T-helper 2 cell treated with Interferon-gamma antibody and Interleukin-4, amounts not matched to agents 5 μg/mL and 100 μg/mL, for 36 hours (primary cell): ENCODE measurements at regions not wholly inside any gene's neighbourhood (a gene's known extent, or its start where the extent isn't known, plus 50 kb on each side); places are given as distances from the start of the nearest gene placed in this dataset.
"Not testable (repeated sequence)": the region's sequence is repeated elsewhere in the genome, so short reads cannot be mapped to it uniquely, and the experiment has no call there.

Experiments
- DNase-seq: peaks from one replicate; pipeline ENCODE4 v3.0.0; 2021; ENCODE audit warnings: low spot score
- H3K27ac Mint-ChIP-seq: one replicate; pipeline ENCODE4 v1.8.0; 2021; ENCODE audit warnings: mild to moderate bottlenecking, mixed read lengths
- H3K27me3 Mint-ChIP-seq: one replicate; pipeline ENCODE4 v1.8.0; 2021; ENCODE audit warnings: low read depth, mixed read lengths
- H3K36me3 Mint-ChIP-seq: one replicate; pipeline ENCODE4 v1.8.0; 2021; ENCODE audit warnings: low read depth, mixed read lengths
- H3K4me1 Mint-ChIP-seq: one replicate; pipeline ENCODE4 v1.8.0; 2021; ENCODE audit warnings: low read depth, mixed read lengths
- H3K4me3 Mint-ChIP-seq: one replicate; pipeline ENCODE4 v1.8.0; 2022; ENCODE audit warnings: mild to moderate bottlenecking, moderate library complexity, mixed read lengths
- H3K9me3 Mint-ChIP-seq: one replicate; pipeline ENCODE4 v1.8.0; 2021; ENCODE audit warnings: mixed read lengths

DNA sequence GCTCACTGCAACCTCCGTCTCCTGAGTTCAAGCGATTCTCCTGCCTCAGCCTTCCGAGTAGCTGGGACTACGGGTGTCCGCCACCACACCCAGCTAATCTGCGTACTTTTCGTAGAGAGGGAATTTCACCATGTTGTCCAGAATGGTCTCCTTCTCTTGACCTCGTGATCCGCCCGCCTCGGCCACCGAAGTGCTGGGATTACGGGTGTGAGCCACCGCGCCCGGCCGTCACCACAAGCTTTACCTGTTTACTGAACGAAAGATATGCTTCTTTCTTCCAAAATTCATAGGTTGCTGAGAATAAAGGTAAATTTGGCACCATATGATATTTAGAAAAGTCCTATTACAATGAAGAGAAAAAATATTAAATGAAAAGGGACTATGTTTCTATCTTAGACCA is 333.5 kb upstream of the EPHA6 start:
- Mint-ChIP-seq H3K4me1 (no peaks in the 10 kb centered on the region), H3K4me3 (no peak overlapping the region), H3K36me3 (no peaks in the 10 kb centered on the region), H3K9me3 (peaks cover 3% of the 10 kb centered on the region), H3K27ac (no peak overlapping the region), H3K27me3 (no peaks in the 10 kb centered on the region)
- DNase-seq = no peak

DNA sequence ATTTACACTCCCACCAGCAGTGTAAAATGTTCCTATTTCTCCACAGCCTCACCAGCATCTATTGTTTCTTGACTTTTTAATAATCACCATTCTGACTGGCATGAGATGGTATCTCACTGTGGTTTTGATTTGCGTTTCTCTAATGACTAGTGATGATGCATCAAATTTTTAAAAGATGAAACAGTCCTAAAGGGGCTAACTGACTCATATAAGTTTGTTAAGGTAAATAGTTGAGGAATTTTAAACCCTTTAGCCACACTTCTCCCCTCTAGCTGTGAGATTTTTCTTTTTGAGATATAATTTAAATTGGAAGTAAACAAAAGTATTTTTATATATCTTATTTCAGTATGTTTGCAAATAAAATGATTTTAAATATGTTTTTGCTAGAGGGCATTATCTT is 331.2 kb upstream of the EPHA6 start:
- not testable (repeated sequence) for DNase-seq, H3K36me3 Mint-ChIP-seq, H3K4me3 Mint-ChIP-seq, H3K27me3 Mint-ChIP-seq, H3K27ac Mint-ChIP-seq, H3K4me1 Mint-ChIP-seq
- H3K9me3 Mint-ChIP-seq = peaks cover 11% of the 10 kb centered on the region

DNA sequence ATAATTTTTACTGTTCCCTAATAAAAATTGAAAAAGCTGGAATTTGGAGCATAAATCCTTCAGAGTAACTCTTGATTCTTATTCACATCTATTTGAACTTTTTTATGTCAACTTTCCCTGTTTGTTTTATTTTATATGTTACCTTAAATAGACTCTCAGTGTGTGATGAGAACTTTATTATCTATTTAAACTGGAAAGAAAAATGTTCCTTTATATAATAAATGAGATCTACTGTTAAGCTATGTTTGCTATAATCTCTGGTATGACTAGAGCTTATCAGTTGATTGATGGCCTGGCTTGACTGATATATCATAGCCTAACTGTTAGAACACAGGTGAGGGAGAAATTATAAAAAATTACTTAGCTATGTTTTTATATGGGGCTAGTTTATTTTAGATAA is 330.6 kb upstream of the EPHA6 start:
- no peak for DNase-seq
- Mint-ChIP-seq H3K36me3 (no peaks in the 10 kb centered on the region), H3K4me1 (no peaks in the 10 kb centered on the region), H3K4me3 (no peak overlapping the region), H3K27ac (no peak overlapping the region), H3K27me3 (no peaks in the 10 kb centered on the region), H3K9me3 (peaks cover 17% of the 10 kb centered on the region)

DNA sequence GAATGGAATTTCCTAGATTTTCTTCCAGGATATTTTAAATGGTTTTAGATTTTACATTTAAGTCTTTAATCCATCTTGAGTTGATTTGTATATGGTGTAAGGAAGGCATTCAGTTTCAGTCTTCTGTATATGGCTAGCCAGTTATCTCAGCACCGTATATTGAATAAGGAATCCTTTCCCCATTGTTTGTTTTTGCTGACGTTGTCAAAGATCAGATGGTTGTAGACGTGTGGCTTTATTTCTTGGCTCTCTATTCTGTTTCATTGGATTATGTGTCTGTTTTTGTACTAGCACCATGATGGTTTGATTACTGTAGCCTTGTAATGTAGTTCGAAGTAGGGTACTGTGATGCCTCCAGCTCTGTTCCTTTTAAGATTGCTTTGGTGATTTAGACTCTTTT is 325.7 kb upstream of the EPHA6 start:
- H3K27me3 Mint-ChIP-seq = no peaks in the 10 kb centered on the region
- H3K36me3 Mint-ChIP-seq = no peaks in the 10 kb centered on the region
- no peak overlapping the region for H3K4me3 Mint-ChIP-seq
- peaks cover 34% of the 10 kb centered on the region for H3K9me3 Mint-ChIP-seq
- H3K27ac Mint-ChIP-seq = no peak overlapping the region
- no peak for DNase-seq
- H3K4me1 Mint-ChIP-seq = no peaks in the 10 kb centered on the region

DNA sequence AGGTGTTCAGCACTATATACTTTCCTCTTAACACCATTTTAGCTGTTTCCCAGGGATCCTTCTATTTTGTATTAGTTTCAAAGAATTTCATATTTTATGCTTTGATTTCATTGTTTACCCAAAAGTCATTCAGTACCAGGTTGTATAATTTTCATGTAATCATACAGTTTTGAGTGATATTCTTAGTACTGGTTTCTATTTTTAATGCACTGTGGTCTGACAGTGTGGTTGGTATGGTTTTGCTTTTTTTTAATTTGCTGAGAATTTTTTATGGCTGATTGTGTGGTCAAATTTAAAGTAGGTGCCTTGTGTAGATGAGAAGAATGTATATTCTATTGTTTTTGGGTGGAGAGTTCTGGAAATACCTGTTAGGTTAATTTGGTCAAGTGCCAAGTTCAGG is 323.4 kb upstream of the EPHA6 start:
- no peak overlapping the region for H3K4me3 Mint-ChIP-seq
- no peaks in the 10 kb centered on the region for H3K36me3 Mint-ChIP-seq
- H3K27ac Mint-ChIP-seq = no peak overlapping the region
- H3K27me3 Mint-ChIP-seq = no peaks in the 10 kb centered on the region
- no peaks in the 10 kb centered on the region for H3K4me1 Mint-ChIP-seq
- no peak for DNase-seq
- H3K9me3 Mint-ChIP-seq = peaks cover 40% of the 10 kb centered on the region

DNA sequence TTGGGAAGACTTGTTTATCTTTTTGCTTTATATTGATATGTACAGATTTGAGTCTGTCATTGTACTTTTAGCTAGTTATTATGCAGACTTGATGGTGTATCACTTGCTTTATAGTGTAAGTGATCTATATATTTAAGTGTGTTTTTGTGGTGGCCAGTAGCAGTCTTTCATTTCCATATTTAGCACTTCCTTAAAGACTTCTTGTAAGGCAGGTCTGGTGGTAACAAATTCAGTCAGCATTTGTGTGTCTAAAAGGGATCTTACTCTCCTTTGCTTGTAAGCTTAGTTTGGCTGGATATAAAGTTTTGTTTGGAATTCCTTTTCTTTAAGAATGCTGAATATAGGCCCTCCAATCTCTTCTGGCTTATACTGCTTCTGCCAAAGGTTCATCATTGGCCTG is 322.5 kb upstream of the EPHA6 start:
- no peaks in the 10 kb centered on the region for H3K27me3 Mint-ChIP-seq
- peaks cover 48% of the 10 kb centered on the region for H3K9me3 Mint-ChIP-seq
- H3K27ac Mint-ChIP-seq = no peak overlapping the region
- DNase-seq = no peak
- H3K4me3 Mint-ChIP-seq = no peak overlapping the region
- H3K4me1 Mint-ChIP-seq = no peaks in the 10 kb centered on the region
- H3K36me3 Mint-ChIP-seq = no peaks in the 10 kb centered on the region

DNA sequence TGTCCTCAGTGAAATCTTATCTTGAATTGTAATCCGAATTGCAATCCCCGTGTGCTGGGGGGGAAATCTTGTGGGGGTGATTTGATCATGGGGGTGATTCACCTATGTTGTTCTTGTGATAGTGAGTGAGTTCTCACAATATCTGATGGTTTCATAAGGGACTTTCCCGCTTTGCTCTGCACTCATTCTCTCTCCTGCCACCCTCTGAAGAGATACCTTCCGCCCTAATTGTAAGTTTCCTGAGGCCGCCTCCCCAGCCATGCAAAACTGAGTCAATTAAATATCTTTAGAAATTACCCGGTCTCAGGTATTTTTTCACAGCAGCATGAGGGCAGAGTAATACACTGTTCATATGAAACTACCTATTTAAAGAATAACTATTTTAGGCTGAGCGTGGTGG is 304.1 kb upstream of the EPHA6 start:
- H3K4me1 Mint-ChIP-seq = no peaks in the 10 kb centered on the region
- H3K9me3 Mint-ChIP-seq = peaks cover 4% of the 10 kb centered on the region
- no peak overlapping the region for H3K27ac Mint-ChIP-seq
- no peak for DNase-seq
- H3K4me3 Mint-ChIP-seq = no peak overlapping the region
- no peaks in the 10 kb centered on the region for H3K36me3 Mint-ChIP-seq
- H3K27me3 Mint-ChIP-seq = no peaks in the 10 kb centered on the region

DNA sequence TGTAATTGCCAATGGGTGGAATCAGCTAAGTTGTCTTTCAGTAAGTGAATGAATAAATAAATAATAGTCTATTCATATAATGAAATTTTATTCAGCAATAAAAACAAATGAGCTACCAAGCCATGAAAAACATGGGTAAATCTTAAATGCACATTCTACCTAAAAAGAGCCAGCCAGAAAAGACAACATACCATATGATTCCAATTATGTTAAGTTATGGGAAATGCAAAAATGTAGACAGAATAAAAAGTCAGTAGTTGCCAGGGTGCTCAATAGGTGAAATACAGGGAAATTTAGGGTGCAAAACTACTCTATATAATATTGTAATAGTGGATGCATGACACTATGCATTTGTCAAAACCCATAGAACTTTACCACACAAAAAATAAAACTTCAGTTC is 277.2 kb upstream of the EPHA6 start:
- Mint-ChIP-seq H3K4me3 (no peak overlapping the region), H3K27me3 (no peaks in the 10 kb centered on the region), H3K4me1 (no peaks in the 10 kb centered on the region), H3K9me3 (peaks cover 41% of the 10 kb centered on the region), H3K36me3 (no peaks in the 10 kb centered on the region), H3K27ac (no peak overlapping the region)
- DNase-seq = no peak

DNA sequence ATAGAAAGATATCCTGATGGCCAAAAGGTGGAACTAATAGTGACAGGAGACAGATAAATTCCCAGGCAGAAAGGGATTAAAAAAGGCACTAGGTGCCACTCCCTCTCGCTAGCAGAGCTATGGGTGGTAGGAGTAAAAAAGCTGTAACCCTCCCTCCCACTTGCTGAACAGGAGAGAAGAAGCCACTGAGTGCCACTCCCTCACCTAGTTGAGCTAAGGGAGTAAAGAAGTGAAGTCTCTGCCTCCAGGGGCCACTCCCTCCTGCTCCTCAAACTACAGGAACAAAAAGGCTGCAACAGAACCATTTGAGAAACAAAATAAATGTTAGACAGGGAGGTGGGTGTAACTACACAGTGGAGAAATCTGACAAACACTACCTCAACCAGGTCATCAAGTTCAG is 276.2 kb upstream of the EPHA6 start:
- Mint-ChIP-seq H3K9me3 (peaks cover 39% of the 10 kb centered on the region), H3K27me3 (no peaks in the 10 kb centered on the region), H3K36me3 (no peaks in the 10 kb centered on the region), H3K4me3 (no peak overlapping the region), H3K27ac (no peak overlapping the region), H3K4me1 (no peaks in the 10 kb centered on the region)
- DNase-seq = no peak

DNA sequence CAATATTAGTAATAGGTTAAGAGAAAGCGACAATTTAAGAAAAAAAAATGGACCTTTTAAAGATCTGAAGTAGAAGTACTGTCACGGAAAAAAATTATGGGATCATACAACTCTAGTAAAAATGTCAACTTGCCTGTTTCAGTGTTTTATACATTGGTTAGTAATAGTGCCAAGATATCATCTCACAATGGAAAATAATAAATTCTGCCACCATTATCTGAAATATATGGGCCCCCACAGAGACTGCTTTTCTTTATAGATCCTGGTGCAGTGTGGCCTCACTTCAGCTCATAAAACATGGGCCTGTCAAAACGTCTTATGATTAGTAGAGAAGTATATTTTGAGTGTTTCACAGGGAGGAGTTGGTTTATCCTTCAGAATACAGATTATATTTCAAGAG is 266.3 kb upstream of the EPHA6 start:
- no peak for DNase-seq
- H3K27me3 Mint-ChIP-seq = no peaks in the 10 kb centered on the region
- no peak overlapping the region for H3K27ac Mint-ChIP-seq
- no peaks in the 10 kb centered on the region for H3K4me1 Mint-ChIP-seq
- peaks cover 43% of the 10 kb centered on the region for H3K9me3 Mint-ChIP-seq
- no peaks in the 10 kb centered on the region for H3K36me3 Mint-ChIP-seq
- no peak overlapping the region for H3K4me3 Mint-ChIP-seq

DNA sequence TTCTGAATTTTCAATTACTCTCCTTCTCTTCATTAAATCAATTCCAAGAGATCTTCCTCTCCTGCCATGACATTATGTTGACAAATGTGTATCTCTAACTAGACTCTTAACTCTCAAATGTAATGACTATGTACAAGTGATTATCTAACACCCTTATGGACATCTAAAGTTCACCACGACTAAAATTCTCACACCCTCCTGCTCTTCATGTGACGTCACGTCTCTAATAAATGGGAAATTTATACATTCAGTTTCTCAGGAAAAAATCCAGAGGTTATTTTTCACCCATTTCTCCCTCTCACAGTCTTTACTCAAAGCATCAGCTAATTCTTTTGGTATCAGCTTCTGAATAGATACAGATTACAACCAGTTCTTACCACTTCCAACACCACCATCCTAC is 237.5 kb upstream of the EPHA6 start:
- Mint-ChIP-seq H3K4me3 (no peak overlapping the region), H3K4me1 (no peaks in the 10 kb centered on the region), H3K27ac (no peak overlapping the region), H3K27me3 (no peaks in the 10 kb centered on the region), H3K36me3 (no peaks in the 10 kb centered on the region), H3K9me3 (peaks cover 44% of the 10 kb centered on the region)
- DNase-seq = no peak

DNA sequence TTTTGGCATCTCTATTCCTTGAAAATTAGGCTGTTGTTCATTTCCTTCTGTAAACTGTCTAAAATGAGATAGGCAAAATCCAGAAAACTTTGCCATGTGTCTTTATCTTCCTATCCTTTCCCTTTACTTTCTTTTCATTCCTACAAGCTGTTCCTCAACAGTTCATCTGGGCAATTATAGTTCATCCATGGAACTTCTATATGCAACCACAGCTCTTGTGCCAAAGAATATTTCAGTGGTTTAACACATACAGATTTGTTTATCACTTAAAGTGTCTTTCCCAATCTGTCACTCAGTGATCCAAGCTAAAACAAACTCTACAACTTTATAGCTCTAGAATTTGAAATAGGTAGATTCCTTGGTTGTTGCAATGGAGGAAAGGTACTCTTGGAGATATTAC is 230.3 kb upstream of the EPHA6 start:
- Mint-ChIP-seq H3K27me3 (no peaks in the 10 kb centered on the region), H3K4me3 (no peak overlapping the region), H3K4me1 (no peaks in the 10 kb centered on the region), H3K9me3 (peaks cover 28% of the 10 kb centered on the region), H3K27ac (no peak overlapping the region), H3K36me3 (no peaks in the 10 kb centered on the region)
- DNase-seq = no peak

DNA sequence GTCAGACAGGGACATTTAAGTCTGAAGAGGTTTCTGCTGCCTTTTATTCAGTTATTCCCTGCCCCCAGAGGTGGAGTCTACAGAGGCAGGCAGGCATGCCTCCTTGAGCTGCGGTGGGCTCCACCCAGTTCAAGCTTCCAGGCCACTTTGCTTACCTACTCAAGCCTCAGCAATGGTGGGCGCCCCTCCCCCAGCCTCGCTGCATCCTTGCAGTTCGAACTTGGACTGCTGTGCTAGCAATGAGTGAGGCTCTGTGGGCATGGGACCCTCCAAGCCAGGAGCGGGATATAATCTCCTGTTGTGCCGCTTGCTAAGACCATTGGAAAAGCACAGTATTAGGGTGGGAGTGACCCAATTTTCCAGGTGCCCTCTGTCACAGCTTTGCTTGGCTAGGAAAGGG is 207.5 kb upstream of the EPHA6 start:
- DNase-seq, H3K27me3 Mint-ChIP-seq, H3K27ac Mint-ChIP-seq, H3K36me3 Mint-ChIP-seq, H3K4me3 Mint-ChIP-seq, H3K4me1 Mint-ChIP-seq: not testable (repeated sequence)
- H3K9me3 Mint-ChIP-seq = peaks cover 27% of the 10 kb centered on the region

DNA sequence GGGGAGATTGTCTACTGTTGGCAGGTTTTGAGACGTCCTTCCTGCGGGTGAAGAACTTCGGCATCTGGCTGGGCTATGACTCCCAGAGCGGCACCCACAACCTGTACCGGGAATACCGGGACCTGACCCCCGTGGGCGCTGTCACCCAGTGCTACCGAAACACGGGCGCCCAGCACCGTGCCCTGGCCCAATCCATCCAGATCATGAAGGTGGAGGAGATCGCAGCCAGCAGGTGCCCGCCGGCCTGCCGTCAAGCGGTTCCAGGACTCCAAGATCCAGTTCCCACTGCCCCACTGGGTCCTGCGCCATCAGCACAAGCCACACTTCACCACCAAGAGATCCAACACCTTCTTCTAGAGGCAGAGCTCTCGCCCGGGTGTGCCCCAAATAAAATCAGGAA is 194.9 kb upstream of the EPHA6 start:
- no peaks in the 10 kb centered on the region for H3K36me3 Mint-ChIP-seq
- H3K27ac Mint-ChIP-seq = no peak overlapping the region
- H3K4me3 Mint-ChIP-seq = no peak overlapping the region
- H3K4me1 Mint-ChIP-seq = no peaks in the 10 kb centered on the region
- H3K9me3 Mint-ChIP-seq = peaks cover under 1% of the 10 kb centered on the region
- no peaks in the 10 kb centered on the region for H3K27me3 Mint-ChIP-seq
- no peak for DNase-seq

DNA sequence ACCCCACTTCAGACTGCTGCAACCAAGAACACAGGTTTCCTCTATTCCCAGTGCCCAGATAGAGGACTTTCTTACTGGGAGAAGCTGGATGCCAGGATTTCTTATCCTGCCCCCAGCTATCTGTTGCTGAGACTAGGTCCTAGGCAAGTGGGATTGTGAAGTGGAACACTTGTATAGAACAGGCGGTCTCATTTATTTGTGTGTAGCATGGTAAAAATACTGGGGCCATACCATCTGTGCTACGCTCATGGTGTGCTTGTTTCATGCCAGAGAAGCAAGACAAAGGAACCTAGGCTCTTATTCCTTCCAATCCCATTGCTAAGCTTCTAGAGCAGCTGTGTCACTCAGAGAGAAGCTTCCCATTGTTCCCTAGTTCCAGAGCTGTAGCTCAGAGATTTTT is 191.5 kb upstream of the EPHA6 start:
- Mint-ChIP-seq H3K27me3 (no peaks in the 10 kb centered on the region), H3K4me1 (no peaks in the 10 kb centered on the region), H3K27ac (no peak overlapping the region), H3K36me3 (no peaks in the 10 kb centered on the region), H3K4me3 (no peak overlapping the region), H3K9me3 (peaks cover 9% of the 10 kb centered on the region)
- DNase-seq = no peak

DNA sequence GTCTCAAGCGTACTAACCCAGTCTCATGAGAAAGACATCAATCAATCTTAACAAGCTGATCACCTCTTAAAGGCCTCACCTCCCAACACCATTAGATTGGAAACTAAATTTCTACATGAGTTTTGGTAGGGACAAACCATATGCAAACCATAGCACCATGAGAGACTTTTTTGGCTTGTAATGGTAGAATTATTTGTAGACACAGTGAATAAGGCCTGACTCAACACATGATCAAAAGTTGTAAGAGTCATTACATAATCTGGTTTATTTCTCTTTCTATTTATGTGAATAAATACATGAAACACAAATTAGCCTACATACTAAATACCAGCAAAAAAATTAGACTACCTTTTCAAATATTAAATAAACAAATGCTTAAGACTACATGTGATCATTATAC is 183.3 kb upstream of the EPHA6 start:
- peaks cover 8% of the 10 kb centered on the region for H3K9me3 Mint-ChIP-seq
- H3K27me3 Mint-ChIP-seq = no peaks in the 10 kb centered on the region
- no peaks in the 10 kb centered on the region for H3K4me1 Mint-ChIP-seq
- H3K27ac Mint-ChIP-seq = no peak overlapping the region
- no peak for DNase-seq
- no peak overlapping the region for H3K4me3 Mint-ChIP-seq
- H3K36me3 Mint-ChIP-seq = no peaks in the 10 kb centered on the region
